ENCODE measurements at regions not wholly inside any gene's neighbourhood (a gene's known extent, or its start where the extent isn't known, plus 50 kb on each side); places are given as distances from the start of the nearest gene placed in this dataset.

DNA sequence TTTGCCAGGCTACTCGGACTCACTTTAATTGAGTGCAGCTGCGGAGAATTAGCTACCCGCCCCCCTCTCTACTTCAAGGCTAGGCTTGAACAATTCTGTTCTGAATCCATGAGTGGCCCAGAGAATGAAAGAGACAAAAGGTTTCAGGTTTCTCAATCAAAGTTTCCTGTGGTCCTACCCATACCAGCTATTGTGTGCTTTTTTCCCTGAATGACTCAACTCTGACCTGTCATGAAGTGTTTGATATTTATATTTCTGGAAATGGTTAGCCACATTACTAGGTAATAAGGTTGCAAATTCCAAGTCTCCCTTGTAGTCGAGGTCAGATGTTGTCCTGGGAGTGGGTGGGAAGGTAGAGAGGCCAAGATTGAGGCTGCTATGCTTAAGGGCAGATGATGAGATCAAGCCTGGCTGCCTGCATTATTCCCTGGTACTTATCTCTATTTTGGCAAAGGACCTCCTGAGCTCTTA lies 392.7 kb upstream of the TBL1XR1 start:
- no peaks in the 10 kb centered on the region for H3K9me2 ChIP-seq (replicated peaks; ENCODE audit: control insufficient read depth, low read length)
- no peaks in the 10 kb centered on the region for H3K9me3 ChIP-seq (ENCODE audit: control insufficient read depth, insufficient read depth, low read length)
- no peak overlapping the region for H3K4me3 ChIP-seq (ENCODE audit: low read length)
- H4K20me1 ChIP-seq (ENCODE audit: control insufficient read depth, insufficient read depth, low read depth, low read length), result no peaks in the 10 kb centered on the region
- no peaks in the 10 kb centered on the region for H3K27me3 ChIP-seq (ENCODE audit: control insufficient read depth, low read length)
- no peak overlapping the region for H3K4me2 ChIP-seq (ENCODE audit: low read length)
- peaks cover 4% of the 10 kb centered on the region; the same call in 1 of the 2 replicates for H3K4me1 ChIP-seq (ENCODE audit: control insufficient read depth, low read length)
- TF ChIP-seq, protein P1, sequence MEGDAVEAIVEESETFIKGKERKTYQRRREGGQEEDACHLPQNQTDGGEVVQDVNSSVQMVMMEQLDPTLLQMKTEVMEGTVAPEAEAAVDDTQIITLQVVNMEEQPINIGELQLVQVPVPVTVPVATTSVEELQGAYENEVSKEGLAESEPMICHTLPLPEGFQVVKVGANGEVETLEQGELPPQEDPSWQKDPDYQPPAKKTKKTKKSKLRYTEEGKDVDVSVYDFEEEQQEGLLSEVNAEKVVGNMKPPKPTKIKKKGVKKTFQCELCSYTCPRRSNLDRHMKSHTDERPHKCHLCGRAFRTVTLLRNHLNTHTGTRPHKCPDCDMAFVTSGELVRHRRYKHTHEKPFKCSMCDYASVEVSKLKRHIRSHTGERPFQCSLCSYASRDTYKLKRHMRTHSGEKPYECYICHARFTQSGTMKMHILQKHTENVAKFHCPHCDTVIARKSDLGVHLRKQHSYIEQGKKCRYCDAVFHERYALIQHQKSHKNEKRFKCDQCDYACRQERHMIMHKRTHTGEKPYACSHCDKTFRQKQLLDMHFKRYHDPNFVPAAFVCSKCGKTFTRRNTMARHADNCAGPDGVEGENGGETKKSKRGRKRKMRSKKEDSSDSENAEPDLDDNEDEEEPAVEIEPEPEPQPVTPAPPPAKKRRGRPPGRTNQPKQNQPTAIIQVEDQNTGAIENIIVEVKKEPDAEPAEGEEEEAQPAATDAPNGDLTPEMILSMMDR (IDR thresholded peaks at IDR 0.05; ENCODE audit: low read depth, low read length, poor library complexity, severe bottlenecking), result no peak
- no peak for TF ChIP-seq EZH2phosphoT487 (IDR thresholded peaks at IDR 0.05; ENCODE audit: borderline replicate concordance, low read length)
- no peaks in the 10 kb centered on the region for H3K36me3 ChIP-seq (ENCODE audit: control insufficient read depth, low read length)
- H3K27ac ChIP-seq (ENCODE audit: low read depth, low read length), result no peak overlapping the region
- H3K79me2 ChIP-seq (ENCODE audit: control insufficient read depth, low read length), result no peaks in the 10 kb centered on the region
- no peaks in the 10 kb centered on the region for H3F3A ChIP-seq (ENCODE audit: control insufficient read depth, insufficient read depth)

DNA sequence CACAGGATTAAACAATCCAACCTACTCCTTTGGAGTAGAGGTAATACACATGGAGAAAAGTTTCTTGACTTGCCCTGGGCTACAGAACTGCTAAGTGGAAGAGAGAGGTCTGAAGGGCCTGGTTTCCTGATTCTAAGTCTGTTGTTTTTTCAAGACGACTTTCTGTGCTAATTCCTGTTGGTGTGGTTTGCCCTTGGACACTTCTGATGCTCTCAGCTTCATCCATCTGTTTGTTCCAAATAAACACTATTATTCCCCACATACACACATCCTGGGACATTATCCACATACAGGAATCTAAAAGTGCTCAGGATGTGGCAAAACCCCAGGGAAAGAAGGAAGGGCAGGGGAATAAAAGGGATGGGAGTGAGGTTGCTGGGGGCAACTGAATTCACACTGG lies 393.5 kb upstream of the TBL1XR1 start:
- H3K4me3 ChIP-seq (ENCODE audit: low read length), result no peak overlapping the region
- no peaks in the 10 kb centered on the region for H3F3A ChIP-seq (ENCODE audit: control insufficient read depth, insufficient read depth)
- H3K27me3 ChIP-seq (ENCODE audit: control insufficient read depth, low read length), result no peaks in the 10 kb centered on the region
- no peak overlapping the region for H3K4me2 ChIP-seq (ENCODE audit: low read length)
- H3K27ac ChIP-seq (ENCODE audit: low read depth, low read length), result no peak overlapping the region
- H3K79me2 ChIP-seq (ENCODE audit: control insufficient read depth, low read length), result no peaks in the 10 kb centered on the region
- H3K36me3 ChIP-seq (ENCODE audit: control insufficient read depth, low read length), result no peaks in the 10 kb centered on the region
- H4K20me1 ChIP-seq (ENCODE audit: control insufficient read depth, insufficient read depth, low read depth, low read length), result no peaks in the 10 kb centered on the region
- peaks cover 4% of the 10 kb centered on the region; the same call in 1 of the 2 replicates for H3K4me1 ChIP-seq (ENCODE audit: control insufficient read depth, low read length)
- TF ChIP-seq EZH2phosphoT487 (IDR thresholded peaks at IDR 0.05; ENCODE audit: borderline replicate concordance, low read length), result no peak
- TF ChIP-seq, protein P1 (IDR thresholded peaks at IDR 0.05; ENCODE audit: low read depth, low read length, poor library complexity, severe bottlenecking), result no peak
- no peaks in the 10 kb centered on the region for H3K9me3 ChIP-seq (ENCODE audit: control insufficient read depth, insufficient read depth, low read length)
- H3K9me2 ChIP-seq (replicated peaks; ENCODE audit: control insufficient read depth, low read length), result no peaks in the 10 kb centered on the region

DNA sequence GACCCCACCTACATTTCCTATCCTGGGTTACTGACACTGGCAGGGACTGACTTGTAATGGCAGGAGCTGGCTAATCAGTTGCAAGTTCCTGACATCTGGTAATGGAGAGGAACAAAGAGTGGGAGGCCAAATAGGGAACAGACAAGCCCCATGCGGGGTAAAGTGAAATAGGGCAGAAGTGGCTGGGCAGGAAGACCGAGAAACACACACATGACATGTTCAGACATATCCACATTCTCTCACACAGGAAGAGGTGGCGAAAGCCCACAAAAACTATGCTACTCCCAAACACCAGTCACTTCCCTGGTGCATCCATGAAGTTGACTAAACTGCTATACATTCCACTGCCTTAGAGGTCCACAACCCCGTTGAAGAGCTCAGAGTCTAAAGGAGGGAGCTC lies 394.1 kb upstream of the TBL1XR1 start:
- no peaks in the 10 kb centered on the region for H3K36me3 ChIP-seq (ENCODE audit: control insufficient read depth, low read length)
- no peaks in the 10 kb centered on the region for H3K79me2 ChIP-seq (ENCODE audit: control insufficient read depth, low read length)
- no peak for TF ChIP-seq EZH2phosphoT487 (IDR thresholded peaks at IDR 0.05; ENCODE audit: borderline replicate concordance, low read length)
- TF ChIP-seq, protein P1 (IDR thresholded peaks at IDR 0.05; ENCODE audit: low read depth, low read length, poor library complexity, severe bottlenecking), result no peak
- no peaks in the 10 kb centered on the region for H3K27me3 ChIP-seq (ENCODE audit: control insufficient read depth, low read length)
- H3K4me3 ChIP-seq (ENCODE audit: low read length), result no peak overlapping the region
- no peaks in the 10 kb centered on the region for H3K9me2 ChIP-seq (replicated peaks; ENCODE audit: control insufficient read depth, low read length)
- no peaks in the 10 kb centered on the region for H4K20me1 ChIP-seq (ENCODE audit: control insufficient read depth, insufficient read depth, low read depth, low read length)
- H3K4me1 ChIP-seq (ENCODE audit: control insufficient read depth, low read length), result peaks cover 8% of the 10 kb centered on the region
- H3K27ac ChIP-seq (ENCODE audit: low read depth, low read length), result no peak overlapping the region
- H3K9me3 ChIP-seq (ENCODE audit: control insufficient read depth, insufficient read depth, low read length), result no peaks in the 10 kb centered on the region
- H3K4me2 ChIP-seq (ENCODE audit: low read length), result no peak overlapping the region
- no peaks in the 10 kb centered on the region for H3F3A ChIP-seq (ENCODE audit: control insufficient read depth, insufficient read depth)
